Kidney (tissue), 13 donors: ENCODE measurements at regions not wholly inside any gene's neighbourhood (a gene's known extent, or its start where the extent isn't known, plus 50 kb on each side); places are given as distances from the start of the nearest gene placed in this dataset.
"Not testable (repeated sequence)": the region's sequence is repeated elsewhere in the genome, so short reads cannot be mapped to it uniquely, and the experiment has no call there.

Experiments used
- DNase-seq, 5 donors: peaks; one replicate each; pipeline ENCODE4 v3.0.0-alpha.2; 2013 to 2020
- FAIRE-seq: peaks from 2 replicates; lab custom pipeline; 2012; peaks lifted over from hg19 to GRCh38; lab: Jason Lieb, UNC
- H3K27ac ChIP-seq, 2 donors: one replicate each; pipeline ENCODE4 v1.7.0; 2013; ENCODE audit warnings: low read depth in 2 of 2, low read length in 2 of 2, inconsistent platforms in 1 of 2
- H3K27me3 ChIP-seq: one replicate; pipeline ENCODE4 v1.7.1; 2013; ENCODE audit warnings: low read length, inconsistent platforms; ENCODE audit not compliant: control insufficient read depth, insufficient read depth
- H3K36me3 ChIP-seq, 3 donors: one replicate each; pipeline versions ENCODE4 v1.7.0 to v1.7.1; 2013; ENCODE audit warnings: low read length in 3 of 3, control low read depth in 1 of 3, inconsistent platforms in 1 of 3; ENCODE audit not compliant: insufficient read depth in 3 of 3, control insufficient read depth in 2 of 3
- H3K4me1 ChIP-seq, 3 donors: one replicate each; pipeline versions ENCODE4 v1.7.0 to v1.7.1; 2013; ENCODE audit warnings: low read length in 3 of 3, inconsistent platforms in 1 of 3, low read depth in 1 of 3; ENCODE audit not compliant: control insufficient read depth in 2 of 3, insufficient read depth in 2 of 3
- H3K4me3 ChIP-seq, 3 donors: one replicate each; pipeline versions ENCODE4 v1.7.0 to v1.8.1; 2013; ENCODE audit warnings: low read length in 3 of 3, control low read depth in 1 of 3, inconsistent platforms in 1 of 3
- H3K9ac ChIP-seq, 3 donors: one replicate each; pipeline versions ENCODE4 v1.7.0 to v1.7.1; 2013; ENCODE audit warnings: low read length in 3 of 3, control low read depth in 1 of 3, inconsistent platforms in 1 of 3
- H3K9me3 ChIP-seq, 3 donors: one replicate each; pipeline versions ENCODE4 v1.7.0 to v1.7.1; 2013; ENCODE audit warnings: low read length in 3 of 3, control low read depth in 1 of 3, inconsistent platforms in 1 of 3; ENCODE audit not compliant: control insufficient read depth in 2 of 3, insufficient read depth in 1 of 3
- intact Hi-C: fragments of 100-400 bp; cut with DNase I; formaldehyde crosslinking; loops from one replicate; pipeline ENCODE4 v1.11.1; 2022
- TF ChIP-seq, protein P1 (sequence below): IDR thresholded peaks from 3 replicates; pipeline ENCODE4 v1.5.1; 2012; ENCODE audit warnings: mild to moderate bottlenecking, moderate library complexity, borderline replicate concordance; ENCODE audit not compliant: insufficient read depth; ENCODE audit errors: extremely low read depth
- donor health status: control.
- donor health status: control.
- donor health status: control.
- donor health status: control.
- donor health status: control.
- donor health status: DM: yes; HTN: yes; CAD: no.
- donor health status: Normal renal cell carcinoma (clear cell type).

DNA sequence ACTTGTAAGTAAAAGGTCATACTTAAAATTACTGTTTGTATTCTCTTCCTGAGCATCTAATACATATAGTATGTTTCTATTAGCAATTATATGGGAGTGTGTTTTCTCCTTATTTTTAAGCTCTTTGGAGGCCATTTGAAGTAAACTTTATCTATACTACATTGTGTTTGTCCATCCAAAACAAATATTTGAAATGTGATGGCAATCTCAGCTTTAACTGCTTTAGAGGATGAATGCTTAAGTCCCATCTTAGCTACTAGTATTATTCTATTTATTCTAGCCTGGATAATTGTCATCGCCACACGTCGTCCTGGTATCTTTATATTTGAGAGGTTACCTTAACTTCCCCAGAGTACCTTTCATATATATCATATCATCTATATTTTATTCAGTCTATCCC lies 335.8 kb downstream of the NAF1 start:
- Histone ChIP-seq H3K9ac (no peak overlapping the region), H3K36me3 (no peaks in the 10 kb centered on the region), H3K27me3 (no peaks in the 10 kb centered on the region), H3K4me3 (no peak overlapping the region), H3K27ac (no peak overlapping the region), H3K9me3 (no peaks in the 10 kb centered on the region), H3K4me1 (no peaks in the 10 kb centered on the region)
- TF ChIP-seq, protein P1, sequence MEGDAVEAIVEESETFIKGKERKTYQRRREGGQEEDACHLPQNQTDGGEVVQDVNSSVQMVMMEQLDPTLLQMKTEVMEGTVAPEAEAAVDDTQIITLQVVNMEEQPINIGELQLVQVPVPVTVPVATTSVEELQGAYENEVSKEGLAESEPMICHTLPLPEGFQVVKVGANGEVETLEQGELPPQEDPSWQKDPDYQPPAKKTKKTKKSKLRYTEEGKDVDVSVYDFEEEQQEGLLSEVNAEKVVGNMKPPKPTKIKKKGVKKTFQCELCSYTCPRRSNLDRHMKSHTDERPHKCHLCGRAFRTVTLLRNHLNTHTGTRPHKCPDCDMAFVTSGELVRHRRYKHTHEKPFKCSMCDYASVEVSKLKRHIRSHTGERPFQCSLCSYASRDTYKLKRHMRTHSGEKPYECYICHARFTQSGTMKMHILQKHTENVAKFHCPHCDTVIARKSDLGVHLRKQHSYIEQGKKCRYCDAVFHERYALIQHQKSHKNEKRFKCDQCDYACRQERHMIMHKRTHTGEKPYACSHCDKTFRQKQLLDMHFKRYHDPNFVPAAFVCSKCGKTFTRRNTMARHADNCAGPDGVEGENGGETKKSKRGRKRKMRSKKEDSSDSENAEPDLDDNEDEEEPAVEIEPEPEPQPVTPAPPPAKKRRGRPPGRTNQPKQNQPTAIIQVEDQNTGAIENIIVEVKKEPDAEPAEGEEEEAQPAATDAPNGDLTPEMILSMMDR = no peak
- intact Hi-C loops = no loop called here
- no peak for FAIRE-seq
- DNase-seq = no peak

- intact Hi-C loops, H3K9ac ChIP-seq, FAIRE-seq, H3K36me3 ChIP-seq, DNase-seq, H3K27ac ChIP-seq, H3K4me3 ChIP-seq, H3K9me3 ChIP-seq, H3K4me1 ChIP-seq, H3K27me3 ChIP-seq: not testable (repeated sequence)
Observed at GRCh38 chr4:162817374-162817773, 349.3 kb downstream of the NAF1 start.

DNA sequence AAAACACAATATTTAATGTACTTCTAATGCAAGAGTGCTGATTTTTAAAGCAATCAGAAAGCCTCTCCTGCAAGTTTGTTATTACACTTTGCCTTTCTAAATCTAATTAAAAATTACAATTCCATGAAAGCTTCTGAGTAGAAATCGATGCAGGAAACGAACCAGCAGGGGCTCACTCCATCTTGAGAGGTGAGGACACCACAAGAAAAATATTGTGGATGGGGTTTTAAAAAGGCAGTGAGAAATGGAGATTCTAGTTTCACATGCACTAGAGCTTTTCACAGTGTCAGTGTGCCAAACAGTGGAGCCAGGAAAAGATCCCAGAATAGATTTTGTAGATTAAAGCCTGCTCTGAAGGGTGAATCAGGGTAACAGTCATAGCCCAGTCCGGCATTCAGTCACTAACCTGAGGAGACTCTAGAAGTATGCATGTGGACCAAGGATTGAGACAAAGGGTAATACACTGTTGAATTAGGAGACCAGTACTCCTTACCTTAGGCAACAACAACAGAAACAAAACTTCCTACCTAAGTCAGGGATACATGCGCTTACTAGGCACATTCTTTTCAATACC lies 362.3 kb downstream of the NAF1 start:
- Histone ChIP-seq H3K9ac (no peak overlapping the region), H3K4me3 (no peak overlapping the region), H3K9me3 (no peaks in the 10 kb centered on the region), H3K27me3 (no peaks in the 10 kb centered on the region), H3K27ac (no peak overlapping the region), H3K4me1 (no peaks in the 10 kb centered on the region), H3K36me3 (no peaks in the 10 kb centered on the region)
- intact Hi-C loops = no loop called here
- TF ChIP-seq, protein P1 = no peak
- DNase-seq = no peak
- no peak for FAIRE-seq

- FAIRE-seq = no peak
- no peaks in the 10 kb centered on the region for H3K27me3 ChIP-seq
- H3K27ac ChIP-seq = no peak overlapping the region
- H3K36me3 ChIP-seq = no peaks in the 10 kb centered on the region
- H3K4me3 ChIP-seq = no peak overlapping the region
- no peak overlapping the region for H3K9ac ChIP-seq
- TF ChIP-seq, protein P1 = no peak
- H3K9me3 ChIP-seq = no peaks in the 10 kb centered on the region
- intact Hi-C loops = no loop called here
- DNase-seq = no peak
- no peaks in the 10 kb centered on the region for H3K4me1 ChIP-seq
Observed at GRCh38 chr4:162803378-162803777, 363.3 kb downstream of the NAF1 start.
